ENCODE measurements at regions not wholly inside any gene's neighbourhood (a gene's known extent, or its start where the extent isn't known, plus 50 kb on each side); places are given as distances from the start of the nearest gene placed in this dataset.
A peak's percentile ranks its signal among the peaks of the same experiment; 100 is the strongest.

DNA sequence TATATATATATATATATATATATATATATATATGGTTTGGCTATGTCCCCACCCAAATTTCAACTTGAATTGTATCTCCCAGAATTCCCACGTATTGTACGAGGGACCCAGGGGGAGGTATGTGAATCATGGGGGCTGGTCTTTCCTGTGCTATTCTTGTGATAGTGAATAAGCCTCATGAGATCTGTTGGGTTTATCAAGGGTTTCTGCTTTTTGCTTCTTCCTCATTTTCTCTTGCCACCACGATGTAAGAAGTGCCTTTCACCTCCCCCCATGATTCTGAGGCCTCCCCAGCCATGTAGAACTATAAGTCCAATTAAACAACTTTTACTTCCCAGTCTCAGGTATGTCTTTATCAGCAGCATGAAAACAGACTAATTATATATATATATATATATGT lies 52.3 kb upstream of the ADAMTS2 start:
- no peak overlapping the region for H3K4me3 ChIP-seq (ENCODE audit: low read depth, low read length)
- DNase-seq (ENCODE audit: low read depth) = peak; percentile 24
- TF ChIP-seq POLR2A (IDR thresholded peaks at IDR 0.05; ENCODE audit: extremely low read depth, insufficient read length) = no peak
- no peak for TF ChIP-seq MYC (IDR thresholded peaks at IDR 0.05; ENCODE audit: low read depth, low read length)
- TF ChIP-seq, protein P1, sequence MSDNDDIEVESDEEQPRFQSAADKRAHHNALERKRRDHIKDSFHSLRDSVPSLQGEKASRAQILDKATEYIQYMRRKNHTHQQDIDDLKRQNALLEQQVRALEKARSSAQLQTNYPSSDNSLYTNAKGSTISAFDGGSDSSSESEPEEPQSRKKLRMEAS (IDR thresholded peaks at IDR 0.05; ENCODE audit: low read depth, low read length) = no peak
- TF ChIP-seq, protein P2, sequence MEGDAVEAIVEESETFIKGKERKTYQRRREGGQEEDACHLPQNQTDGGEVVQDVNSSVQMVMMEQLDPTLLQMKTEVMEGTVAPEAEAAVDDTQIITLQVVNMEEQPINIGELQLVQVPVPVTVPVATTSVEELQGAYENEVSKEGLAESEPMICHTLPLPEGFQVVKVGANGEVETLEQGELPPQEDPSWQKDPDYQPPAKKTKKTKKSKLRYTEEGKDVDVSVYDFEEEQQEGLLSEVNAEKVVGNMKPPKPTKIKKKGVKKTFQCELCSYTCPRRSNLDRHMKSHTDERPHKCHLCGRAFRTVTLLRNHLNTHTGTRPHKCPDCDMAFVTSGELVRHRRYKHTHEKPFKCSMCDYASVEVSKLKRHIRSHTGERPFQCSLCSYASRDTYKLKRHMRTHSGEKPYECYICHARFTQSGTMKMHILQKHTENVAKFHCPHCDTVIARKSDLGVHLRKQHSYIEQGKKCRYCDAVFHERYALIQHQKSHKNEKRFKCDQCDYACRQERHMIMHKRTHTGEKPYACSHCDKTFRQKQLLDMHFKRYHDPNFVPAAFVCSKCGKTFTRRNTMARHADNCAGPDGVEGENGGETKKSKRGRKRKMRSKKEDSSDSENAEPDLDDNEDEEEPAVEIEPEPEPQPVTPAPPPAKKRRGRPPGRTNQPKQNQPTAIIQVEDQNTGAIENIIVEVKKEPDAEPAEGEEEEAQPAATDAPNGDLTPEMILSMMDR (IDR thresholded peaks at IDR 0.05; ENCODE audit: low read depth, low read length) = no peak
